ENCODE measurements at regions not wholly inside any gene's neighbourhood (a gene's known extent, or its start where the extent isn't known, plus 50 kb on each side); places are given as distances from the start of the nearest gene placed in this dataset.
"Not testable (repeated sequence)": the region's sequence is repeated elsewhere in the genome, so short reads cannot be mapped to it uniquely, and the experiment has no call there.

DNA sequence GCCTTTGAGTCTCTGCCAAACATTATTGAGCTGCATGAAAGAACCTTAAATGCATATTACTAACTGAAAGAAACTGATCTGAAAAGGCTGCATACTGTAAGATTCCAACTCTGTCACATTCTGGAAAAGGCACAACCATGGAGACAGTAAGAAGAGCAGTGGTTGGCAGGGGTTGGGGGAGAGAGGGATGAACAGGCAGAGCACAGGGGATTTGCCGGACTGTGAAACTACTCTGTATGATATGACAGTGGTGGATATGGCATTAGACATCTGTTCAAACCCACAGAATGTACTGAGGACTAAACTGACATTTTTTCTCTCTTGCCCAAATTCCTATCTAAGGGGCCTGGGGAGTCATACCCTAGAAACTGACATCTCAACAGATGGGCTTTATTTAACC, 138.4 kb downstream of the KCNJ12 start:
- DNase-seq (ENCODE audit: low spot score), result not testable (repeated sequence)

DNA sequence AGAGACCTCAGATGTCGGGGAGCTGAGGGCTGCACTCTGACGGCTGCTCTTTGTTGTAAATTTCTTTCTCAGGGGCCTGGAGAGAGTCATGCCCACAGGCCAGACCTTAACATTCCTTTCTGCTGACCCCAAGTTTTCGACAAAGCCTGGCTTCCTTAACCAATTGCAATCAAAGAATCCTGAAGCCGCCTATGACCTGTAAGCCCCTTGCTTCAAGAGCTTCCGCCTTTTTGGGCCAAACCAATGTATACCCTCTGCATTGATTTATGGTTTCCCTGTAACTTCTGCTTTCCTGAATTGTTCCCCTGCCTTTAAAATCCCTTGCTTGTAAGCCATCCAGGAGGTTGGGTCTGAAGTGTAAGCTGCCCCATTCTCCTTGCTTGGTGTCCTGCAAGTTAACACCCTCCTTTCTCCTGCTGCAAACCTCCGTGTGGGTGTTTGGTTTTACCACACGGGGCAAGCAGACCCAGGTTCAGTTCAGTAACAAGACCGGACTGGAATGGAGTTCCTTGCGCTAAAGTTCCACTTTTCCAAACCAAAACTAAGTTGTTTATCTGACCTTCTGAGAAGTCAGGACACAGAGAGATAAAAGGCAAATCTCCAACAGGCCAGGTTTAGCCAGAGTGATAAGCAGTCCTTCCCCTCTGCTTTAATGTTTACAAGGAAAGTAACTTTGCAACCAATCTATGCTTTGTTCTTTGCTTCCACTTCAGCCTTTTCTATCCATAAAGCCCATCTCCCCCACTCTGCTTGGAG, 141.6 kb downstream of the KCNJ12 start:
- no peak for DNase-seq (ENCODE audit: low spot score)

DNA sequence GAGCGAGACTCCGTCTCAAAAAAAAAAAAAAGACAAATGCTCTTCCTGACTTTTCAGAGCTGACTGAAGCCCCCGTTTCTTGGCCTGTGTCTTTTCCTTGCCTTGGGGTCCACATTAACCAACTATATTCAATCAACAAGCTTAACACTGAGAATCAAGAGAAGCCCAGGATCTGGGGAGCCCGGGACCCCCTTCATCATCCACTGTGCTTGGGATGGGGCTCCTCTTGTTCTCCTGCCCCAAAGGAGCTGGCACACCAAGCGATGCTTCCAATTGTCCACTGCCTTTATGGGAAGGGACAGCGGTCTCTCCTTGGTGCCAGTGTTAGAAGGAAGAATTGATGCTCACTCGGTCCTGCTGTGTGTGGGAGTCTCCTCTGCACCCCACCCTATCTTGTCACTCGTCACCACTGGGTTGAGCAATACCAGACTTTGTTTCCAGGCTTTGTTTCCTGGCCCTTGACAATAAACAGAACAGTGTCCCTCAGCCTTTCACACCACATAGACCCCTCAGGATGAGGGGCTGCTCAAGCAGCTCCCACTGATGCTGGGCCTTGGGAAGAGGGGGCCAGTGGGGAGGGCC, 146.7 kb downstream of the KCNJ12 start:
- DNase-seq (ENCODE audit: low spot score), result peak; percentile 28

GRCh38 chr17:21523497-21524210, 147.5 kb downstream of the KCNJ12 start:
- peak; percentile 28 for DNase-seq (ENCODE audit: low spot score)

- DNase-seq (ENCODE audit: low spot score), result no peak
Observed at GRCh38 chr17:21524211-21524591, 148.0 kb downstream of the KCNJ12 start.

DNA sequence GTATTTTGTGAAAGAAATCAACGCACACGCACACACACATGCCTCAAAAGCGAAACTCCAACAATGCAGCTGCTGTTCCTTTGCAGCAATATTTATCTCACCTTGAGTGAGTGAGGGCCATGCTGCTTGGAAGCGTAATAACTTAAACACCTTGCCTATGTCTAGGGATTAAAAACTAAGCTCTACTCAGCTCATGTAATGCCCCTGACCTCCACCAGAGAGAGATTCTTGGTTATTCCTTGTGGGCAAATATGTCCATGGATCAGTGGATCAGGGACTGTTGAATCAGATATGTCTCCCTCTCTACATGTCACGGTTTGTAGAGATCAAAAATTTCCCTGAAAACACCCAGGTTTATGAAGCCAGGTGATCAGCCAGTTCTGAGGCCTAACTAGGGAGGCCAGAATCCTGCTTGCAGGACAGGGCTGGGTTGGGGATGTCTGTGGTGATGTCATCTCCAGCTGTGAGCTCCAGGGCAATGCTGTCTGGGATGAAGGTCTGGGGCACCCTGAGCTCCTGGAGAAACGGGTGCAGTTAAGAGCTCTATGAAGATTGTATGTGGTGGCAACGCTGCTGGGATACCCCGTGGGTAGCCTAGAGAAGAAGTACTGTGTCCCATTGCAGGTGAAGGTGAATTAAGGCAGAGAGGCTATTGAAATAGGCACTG, 149.4 kb downstream of the KCNJ12 start:
- no peak for DNase-seq (ENCODE audit: low spot score)

- no peak for DNase-seq (ENCODE audit: low spot score)
Observed at GRCh38 chr17:21528031-21528695, 152.0 kb downstream of the KCNJ12 start.

DNA sequence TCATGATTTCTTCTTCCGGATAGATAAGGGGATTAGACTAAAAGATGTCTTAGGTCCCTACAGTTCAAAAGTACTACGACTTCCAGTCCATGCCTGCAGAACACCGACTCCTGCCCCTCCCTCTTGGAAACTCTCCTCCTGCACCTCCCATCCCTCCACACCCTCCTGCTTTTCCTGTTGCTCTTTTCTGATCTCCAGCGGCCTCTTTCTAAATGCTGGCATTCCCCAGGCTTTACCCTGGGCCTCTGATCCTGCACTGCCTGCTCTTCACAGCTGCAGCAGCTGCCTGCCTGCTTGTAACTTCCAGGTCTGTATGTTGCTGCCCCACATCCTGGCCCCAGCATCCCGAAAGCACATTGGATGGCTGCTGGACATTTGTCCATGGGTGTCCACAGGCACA, 154.2 kb downstream of the KCNJ12 start:
- DNase-seq (ENCODE audit: low spot score), result no peak

DNA sequence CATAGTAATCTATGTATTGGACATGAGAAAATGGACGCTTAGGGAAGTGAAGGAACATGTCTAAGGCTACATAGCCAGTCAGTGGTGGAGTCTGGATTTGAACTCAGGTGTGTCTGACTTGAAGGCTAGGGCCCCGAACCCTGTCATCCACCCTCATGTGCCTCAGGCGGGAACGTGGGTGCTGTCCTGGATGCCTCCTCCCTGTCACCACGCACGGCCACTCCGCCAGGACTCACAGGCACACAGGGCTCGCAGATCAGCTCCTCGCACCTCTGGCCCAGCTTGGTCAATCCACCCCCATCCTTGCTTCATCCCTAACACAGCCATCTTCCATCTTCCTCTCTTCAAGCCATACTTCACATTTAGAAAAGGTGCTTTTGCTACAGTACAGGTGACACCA, 154.7 kb downstream of the KCNJ12 start:
- DNase-seq (ENCODE audit: low spot score), result no peak

DNA sequence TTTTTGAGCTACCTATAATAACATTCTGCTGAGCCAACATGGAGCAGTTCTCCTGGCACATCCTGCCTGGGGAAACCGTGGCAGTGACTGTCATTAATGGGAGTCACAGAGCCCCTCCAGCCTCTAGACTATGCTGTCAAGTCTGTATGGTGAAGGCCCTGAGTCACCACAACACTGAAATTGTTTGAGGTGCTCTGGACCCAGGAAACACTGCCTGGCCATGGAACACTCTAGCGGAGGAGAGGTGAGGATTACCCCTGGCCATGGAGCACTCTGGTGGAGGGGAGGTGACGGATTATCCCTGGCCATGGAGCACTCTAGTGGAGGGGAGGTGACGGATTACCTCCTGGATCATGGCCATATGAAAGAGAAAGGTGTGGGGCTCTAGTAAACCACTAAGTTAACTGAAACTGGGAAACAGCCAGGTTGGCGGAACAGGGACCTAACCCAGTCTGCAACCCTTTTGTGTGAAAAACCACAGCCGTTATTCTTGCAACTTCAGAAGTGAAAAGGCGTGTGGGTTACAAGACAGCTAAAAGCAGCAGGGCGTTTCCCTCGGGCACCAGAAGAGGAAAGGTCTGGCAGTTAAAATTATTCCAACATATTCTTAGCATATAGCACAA, 156.7 kb downstream of the KCNJ12 start:
- DNase-seq (ENCODE audit: low spot score), result no peak

DNA sequence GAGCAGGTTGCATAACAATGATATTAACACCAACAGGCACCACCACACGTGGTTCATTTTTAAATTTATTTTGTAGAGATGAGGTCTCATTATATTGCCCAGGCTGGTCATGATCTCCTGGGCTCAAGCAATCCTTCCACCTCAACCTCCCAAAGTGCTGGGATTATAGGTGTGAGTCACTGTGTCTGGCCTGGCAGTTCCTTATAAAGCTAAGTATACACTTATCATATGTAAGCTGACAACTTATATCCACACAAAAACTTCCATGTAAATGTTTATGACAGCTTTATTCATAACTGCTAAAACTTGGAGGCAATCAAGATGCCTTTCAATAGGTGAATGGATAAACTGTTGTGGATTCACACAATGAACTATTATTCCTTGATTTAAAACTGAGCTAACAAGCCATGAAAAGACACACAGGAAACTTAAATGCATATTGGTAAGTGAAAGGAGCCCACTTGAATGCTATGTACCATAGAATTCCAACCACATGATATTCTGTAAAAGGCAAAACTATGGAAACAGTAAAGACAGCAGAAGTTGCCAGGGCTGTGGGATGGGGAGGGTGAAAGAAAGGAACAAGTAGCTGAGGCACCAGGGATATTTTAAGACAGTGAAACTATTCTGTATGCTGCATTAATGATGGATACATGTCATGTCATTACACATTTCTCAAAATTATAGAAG, 156.5 kb upstream of the KCNJ18 start:
- DNase-seq (ENCODE audit: low spot score), result no peak

DNA sequence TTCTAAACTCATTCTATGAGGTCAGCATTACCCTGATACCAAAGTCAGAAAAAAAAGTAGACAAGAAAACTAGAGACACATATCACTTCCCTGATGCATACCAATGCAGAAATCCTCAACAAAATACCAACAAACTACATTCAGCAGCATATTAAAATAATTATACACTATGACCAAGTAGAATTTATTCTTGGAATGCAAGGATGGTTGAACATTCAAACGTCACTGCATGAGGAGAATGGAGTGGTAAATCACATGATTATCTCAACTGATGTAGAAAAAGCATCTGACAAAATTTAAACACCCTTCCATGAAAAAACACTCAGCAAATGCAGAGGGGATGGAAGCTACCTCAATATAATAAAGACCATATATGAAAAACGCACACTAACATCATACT, 155.0 kb upstream of the KCNJ18 start:
- no peak for DNase-seq (ENCODE audit: low spot score)

- DNase-seq (ENCODE audit: low spot score), result no peak
Observed at GRCh38 chr17:21538615-21539014, 153.7 kb upstream of the KCNJ18 start.

DNA sequence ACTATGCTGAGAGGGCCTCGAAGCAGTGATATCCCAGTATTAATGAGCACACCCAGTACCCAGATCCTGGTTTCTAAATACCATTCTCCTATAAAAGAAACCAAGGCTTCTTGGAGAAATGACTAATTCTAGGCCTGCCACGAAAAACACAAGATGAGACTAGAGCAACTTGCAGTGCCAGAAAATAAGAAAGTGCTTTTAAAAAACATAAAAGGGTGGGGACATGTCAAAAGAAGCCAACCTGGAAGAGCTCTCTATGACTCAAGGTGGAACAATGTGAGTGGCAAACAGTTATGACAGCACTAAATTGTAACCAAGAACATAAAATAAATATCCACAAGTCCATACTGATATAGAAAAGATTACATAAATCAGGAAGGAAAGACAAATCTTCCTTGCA, 153.2 kb upstream of the KCNJ18 start:
- no peak for DNase-seq (ENCODE audit: low spot score)

- DNase-seq (ENCODE audit: low spot score), result no peak
Observed at GRCh38 chr17:21540502-21540901, 151.8 kb upstream of the KCNJ18 start.

DNA sequence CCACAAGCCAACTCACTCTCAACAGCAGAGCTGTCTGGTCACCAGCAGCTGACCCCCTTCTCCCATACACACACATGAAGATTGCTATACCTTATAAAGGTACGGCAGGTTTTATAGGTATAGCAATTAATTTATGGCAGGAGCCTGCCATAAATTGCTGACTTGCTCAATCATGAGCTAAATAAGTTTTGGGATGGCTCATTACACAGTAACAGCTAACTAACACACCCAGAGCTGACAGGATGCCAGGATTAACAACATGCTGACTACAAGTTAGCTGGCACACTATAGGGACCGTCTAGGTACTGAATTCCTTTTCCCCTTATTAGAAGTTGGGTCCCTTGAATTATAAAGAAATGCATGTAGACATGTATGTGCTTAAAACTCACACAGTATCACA, 150.3 kb upstream of the KCNJ18 start:
- DNase-seq (ENCODE audit: low spot score), result no peak

DNA sequence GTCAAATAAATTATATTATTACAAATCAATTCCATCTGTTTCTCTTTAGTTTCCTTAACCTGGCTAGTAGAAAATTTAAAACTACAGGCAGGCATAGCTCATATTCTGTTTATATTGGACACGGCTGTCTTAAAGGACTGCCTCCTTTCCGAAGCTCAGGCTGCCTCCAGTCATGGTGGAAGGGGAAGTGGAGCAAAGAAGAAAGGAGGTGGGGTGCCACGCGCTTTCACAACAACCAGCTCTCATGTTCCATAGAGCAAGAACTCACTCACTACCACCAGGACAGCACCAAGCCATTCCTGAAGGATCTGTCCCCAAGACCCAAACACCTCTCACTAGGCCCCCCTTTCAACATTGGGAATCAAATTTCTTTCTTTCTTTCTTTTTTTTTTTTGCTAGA, 149.3 kb upstream of the KCNJ18 start:
- no peak for DNase-seq (ENCODE audit: low spot score)

DNA sequence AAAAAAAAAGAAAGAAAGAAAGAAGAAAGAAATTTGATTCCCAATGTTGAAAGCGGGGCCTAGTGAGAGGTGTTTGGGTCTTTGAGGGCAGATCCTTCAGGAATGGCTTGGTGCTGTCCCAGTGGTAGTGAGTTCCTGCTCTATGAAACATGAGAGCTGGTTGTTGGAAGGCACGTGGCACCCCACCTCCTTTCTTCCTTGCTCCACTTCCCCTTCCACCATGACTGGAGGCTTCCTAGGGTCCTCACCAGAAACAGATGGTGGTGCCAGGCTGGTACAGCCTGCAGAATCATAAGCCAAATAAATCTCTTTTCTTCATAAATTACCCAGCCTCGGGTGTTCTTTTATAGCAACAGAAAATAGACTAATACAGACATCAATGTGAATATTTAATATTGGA, 147.3 kb upstream of the KCNJ18 start:
- no peak for DNase-seq (ENCODE audit: low spot score)

DNA sequence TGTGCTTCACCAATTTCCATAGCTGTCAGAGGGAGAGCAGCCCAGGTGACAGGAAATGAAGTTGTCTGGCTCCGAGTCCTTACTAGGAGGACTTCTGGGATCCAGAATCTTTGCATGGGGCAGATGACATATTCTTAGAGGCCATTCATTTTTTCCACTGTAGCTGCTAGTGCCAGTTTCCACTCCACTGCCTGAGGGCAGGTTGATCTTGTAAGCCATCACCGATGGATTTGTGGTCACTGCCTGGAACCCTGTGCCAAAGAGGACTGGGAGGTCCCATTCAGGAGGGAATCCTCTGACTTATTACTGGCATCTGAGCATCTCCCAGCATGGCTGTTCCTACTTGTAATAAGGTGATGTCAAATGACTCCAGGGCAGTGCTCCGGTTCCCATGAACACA, 144.1 kb upstream of the KCNJ18 start:
- no peak for DNase-seq (ENCODE audit: low spot score)

- no peak for DNase-seq (ENCODE audit: low spot score)
Observed at GRCh38 chr17:21549107-21549687, 143.1 kb upstream of the KCNJ18 start.

All from SK-N-DZ (cell line).